Breast epithelium (tissue), 4 donors: ENCODE measurements at regions not wholly inside any gene's neighbourhood (a gene's known extent, or its start where the extent isn't known, plus 50 kb on each side); places are given as distances from the start of the nearest gene placed in this dataset.

ENCODE experiments used
- DNase-seq, 2 donors: peaks; one replicate each; pipeline ENCODE4 v3.0.0-alpha.2; 2019; ENCODE audit warnings: low spot score in 2 of 2
- H3K27ac ChIP-seq, 2 donors: fragments of 200-600 bp; sonication (generic) in 1 of 2; one replicate each; pipeline ENCODE4 v1.5.1; 2016 to 2019; ENCODE audit warnings: mild to moderate bottlenecking in 1 of 2
- H3K27me3 ChIP-seq, 2 donors: fragments of 200-600 bp; sonication (generic) in 1 of 2; one replicate each; pipeline versions ENCODE4 v1.5.1 to v1.6.0; 2017 to 2019; ENCODE audit warnings: control low read depth in 1 of 2, mild to moderate bottlenecking in 1 of 2
- H3K36me3 ChIP-seq: fragments of 200-600 bp; one replicate; pipeline ENCODE4 v1.5.1; 2019
- H3K4me1 ChIP-seq, 2 donors: fragments of 200-600 bp; sonication (generic); one replicate each; pipeline ENCODE4 v1.5.1; 2016 to 2019; ENCODE audit warnings: control low read depth in 1 of 2
- H3K4me3 ChIP-seq, 3 donors: fragments of 200-600 bp; sonication (generic); 1 replicate in 2 of 3; 2 replicates in 1 of 3; pipeline ENCODE4 v1.5.1; 2016 to 2019; ENCODE audit warnings: mild to moderate bottlenecking in 3 of 3, moderate library complexity in 2 of 3
- H3K9me3 ChIP-seq, 2 donors: fragments of 200-600 bp; sonication (generic) in 1 of 2; one replicate each; pipeline ENCODE4 v1.5.1; 2016 to 2019; ENCODE audit warnings: control low read depth in 1 of 2
- POLR2A ChIP-seq: fragments of 450-650 bp; IDR thresholded peaks from one replicate; pipeline ENCODE4 v1.6.1; 2016; ENCODE audit warnings: antibody characterized with exemption, mild to moderate bottlenecking, moderate library complexity
- POLR2AphosphoS5 ChIP-seq, 3 donors: sonication (generic); formaldehyde crosslinking; IDR thresholded peaks; one replicate each; pipeline ENCODE4 v1.6.1; 2017; ENCODE audit warnings: antibody characterized with exemption in 3 of 3
- intact Hi-C: fragments of 100-400 bp; cut with DNase I; formaldehyde crosslinking; loops from one replicate; pipeline ENCODE4 v1.15.1; 2023; ENCODE audit warnings: low total_unique reads
- TF ChIP-seq, protein P1 (sequence below), 3 donors: fragments of 450-650 bp; IDR thresholded peaks; one replicate each; pipeline ENCODE4 v1.5.1; 2016 to 2017; ENCODE audit warnings: antibody characterized with exemption in 3 of 3, mild to moderate bottlenecking in 3 of 3, moderate library complexity in 3 of 3

DNA sequence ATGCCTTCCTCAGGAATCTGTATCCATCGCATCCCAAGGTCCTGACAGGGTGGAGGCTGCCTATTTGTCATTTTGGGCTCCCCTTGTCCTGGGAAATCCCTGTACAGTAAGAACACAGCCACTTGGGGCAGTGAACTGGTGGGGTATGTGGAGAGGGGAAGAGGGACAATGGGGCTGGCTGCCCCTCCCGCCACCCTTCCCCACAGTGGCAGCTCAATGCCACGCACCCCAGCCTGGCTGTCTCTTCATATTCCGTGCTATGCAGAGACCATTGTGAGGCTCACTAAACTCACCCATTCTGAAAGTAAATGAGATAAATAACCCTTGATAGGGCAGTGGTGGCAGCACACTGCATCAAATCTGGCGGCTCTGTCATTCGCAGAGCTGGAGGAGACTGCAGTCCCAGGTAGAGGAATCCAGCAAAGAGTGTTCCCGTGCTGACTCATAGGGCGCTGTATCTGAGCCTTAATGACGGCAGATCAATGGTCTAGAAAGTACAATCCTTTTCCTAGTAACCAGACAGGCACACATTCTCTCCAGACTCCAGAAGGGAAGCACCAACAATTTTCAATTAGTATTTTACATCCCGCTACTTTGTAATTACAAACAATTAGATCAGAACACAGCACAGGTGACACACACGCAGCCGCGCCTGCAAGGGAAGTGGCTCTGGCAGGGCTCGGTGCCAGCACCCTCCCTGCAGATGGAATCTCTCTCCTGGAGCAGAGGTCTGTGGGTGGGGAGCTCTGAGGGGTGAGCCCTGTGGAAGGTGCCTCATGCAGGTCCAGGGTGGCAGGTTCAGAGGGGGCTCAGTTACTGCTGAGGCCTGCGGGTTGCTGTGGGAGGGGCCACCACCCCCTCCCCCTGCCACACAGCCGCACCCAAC, 167.9 kb upstream of the B3GAT1 start:
- no peaks in the 10 kb centered on the region for H3K36me3 ChIP-seq
- intact Hi-C loops: no loop called here
- TF ChIP-seq POLR2AphosphoS5 (IDR thresholded peaks at IDR 0.05): no peak
- no peak for TF ChIP-seq POLR2A
- TF ChIP-seq, protein P1, sequence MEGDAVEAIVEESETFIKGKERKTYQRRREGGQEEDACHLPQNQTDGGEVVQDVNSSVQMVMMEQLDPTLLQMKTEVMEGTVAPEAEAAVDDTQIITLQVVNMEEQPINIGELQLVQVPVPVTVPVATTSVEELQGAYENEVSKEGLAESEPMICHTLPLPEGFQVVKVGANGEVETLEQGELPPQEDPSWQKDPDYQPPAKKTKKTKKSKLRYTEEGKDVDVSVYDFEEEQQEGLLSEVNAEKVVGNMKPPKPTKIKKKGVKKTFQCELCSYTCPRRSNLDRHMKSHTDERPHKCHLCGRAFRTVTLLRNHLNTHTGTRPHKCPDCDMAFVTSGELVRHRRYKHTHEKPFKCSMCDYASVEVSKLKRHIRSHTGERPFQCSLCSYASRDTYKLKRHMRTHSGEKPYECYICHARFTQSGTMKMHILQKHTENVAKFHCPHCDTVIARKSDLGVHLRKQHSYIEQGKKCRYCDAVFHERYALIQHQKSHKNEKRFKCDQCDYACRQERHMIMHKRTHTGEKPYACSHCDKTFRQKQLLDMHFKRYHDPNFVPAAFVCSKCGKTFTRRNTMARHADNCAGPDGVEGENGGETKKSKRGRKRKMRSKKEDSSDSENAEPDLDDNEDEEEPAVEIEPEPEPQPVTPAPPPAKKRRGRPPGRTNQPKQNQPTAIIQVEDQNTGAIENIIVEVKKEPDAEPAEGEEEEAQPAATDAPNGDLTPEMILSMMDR (IDR thresholded peaks at IDR 0.05): no peak
- no peaks in the 10 kb centered on the region for H3K4me1 ChIP-seq
- no peak overlapping the region for H3K27ac ChIP-seq
- peak in 1 of 2 donors; percentile 50 for DNase-seq
- no peaks in the 10 kb centered on the region for H3K9me3 ChIP-seq
- no peak overlapping the region for H3K4me3 ChIP-seq
- peaks cover 0 to 4% of the 10 kb centered on the region in 2 donors for H3K27me3 ChIP-seq

DNA sequence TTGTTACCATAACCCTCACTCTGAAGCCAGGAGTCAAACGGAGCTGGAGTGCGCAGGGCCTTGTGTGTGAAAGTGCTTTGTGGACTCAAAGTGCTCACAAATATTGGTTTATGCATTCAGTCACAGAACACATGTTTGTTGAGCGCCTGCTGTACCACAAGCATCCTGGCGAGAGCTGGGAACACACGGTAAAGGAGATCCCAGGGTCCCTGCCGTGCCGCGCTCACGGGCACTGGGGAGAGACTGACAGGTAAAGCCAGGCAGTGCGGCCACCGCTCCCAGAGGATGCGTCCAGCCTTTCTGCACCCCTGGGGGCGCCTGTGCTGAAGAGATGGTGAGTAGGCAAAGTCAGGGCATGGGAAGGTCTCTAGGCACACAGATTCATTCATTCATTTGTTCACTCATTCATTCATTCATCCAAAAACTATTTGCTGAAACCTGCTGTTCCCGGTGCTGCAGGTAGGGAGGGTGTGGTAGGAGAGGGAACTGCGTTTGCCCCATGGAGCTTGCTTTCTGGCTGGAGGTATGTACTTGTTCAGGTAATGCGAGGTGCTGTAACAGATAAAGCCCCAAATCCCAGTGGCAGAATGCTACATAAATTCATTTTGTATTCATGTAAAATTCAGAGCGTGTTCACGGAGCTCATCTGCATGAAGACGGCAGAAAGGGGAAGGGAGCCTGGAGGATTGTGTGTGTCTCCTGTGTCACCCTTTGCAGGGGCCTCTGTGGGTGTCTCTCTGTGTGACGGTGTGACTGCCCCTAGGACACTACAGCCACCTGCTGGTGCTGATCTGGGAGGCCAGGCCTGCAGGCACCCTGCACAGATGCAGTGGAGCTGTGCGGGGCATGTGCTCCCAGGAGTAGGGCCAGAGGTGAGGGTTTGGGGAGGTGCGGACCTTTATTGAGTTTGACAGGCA, 167.0 kb upstream of the B3GAT1 start:
- Histone ChIP-seq H3K4me3 (no peak overlapping the region), H3K27ac (no peak overlapping the region), H3K4me1 (no peaks in the 10 kb centered on the region), H3K9me3 (no peaks in the 10 kb centered on the region), H3K36me3 (no peaks in the 10 kb centered on the region), H3K27me3 (peaks cover 0 to 4% of the 10 kb centered on the region in 2 donors)
- peak in 1 of 2 donors; percentile 10 for DNase-seq
- TF ChIP-seq POLR2A (no peak), POLR2AphosphoS5 (IDR thresholded peaks at IDR 0.05) (no peak)
- TF ChIP-seq, protein P1 (IDR thresholded peaks at IDR 0.05): no peak
- intact Hi-C loops: no loop called here

DNA sequence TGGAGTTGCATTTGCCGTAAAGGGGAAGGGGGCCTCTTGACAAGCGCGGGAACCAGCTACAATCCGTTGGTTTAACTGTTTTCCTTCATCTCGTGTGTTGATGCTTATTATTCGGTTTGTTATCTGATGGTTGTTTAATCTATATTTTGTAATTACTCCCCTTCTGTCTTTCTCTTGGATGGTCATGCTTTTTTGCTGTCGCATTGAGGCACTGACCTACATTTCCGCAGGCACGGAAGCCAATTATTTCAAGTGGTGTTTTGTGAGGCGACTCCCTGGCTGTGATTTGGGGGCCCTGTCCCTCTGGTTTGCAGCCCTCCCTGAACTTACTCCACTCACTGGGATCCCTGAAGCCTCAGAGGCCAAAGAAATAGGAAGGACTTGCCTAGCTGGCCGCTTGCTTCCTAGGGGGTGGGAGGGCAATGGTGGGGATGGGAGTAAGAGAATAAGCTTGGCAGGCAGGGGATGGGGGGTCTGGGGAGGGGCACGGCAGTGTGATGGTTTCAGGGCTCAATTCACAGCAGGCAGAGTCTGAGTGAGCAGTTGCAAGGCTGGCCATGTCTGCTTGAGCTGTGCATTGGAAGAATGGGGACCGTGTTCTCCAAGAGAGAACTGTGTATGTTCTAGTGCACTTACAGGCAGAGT, 165.8 kb upstream of the B3GAT1 start:
- no peaks in the 10 kb centered on the region for H3K9me3 ChIP-seq
- DNase-seq: peak in 1 of 2 donors; percentile 30

DNA sequence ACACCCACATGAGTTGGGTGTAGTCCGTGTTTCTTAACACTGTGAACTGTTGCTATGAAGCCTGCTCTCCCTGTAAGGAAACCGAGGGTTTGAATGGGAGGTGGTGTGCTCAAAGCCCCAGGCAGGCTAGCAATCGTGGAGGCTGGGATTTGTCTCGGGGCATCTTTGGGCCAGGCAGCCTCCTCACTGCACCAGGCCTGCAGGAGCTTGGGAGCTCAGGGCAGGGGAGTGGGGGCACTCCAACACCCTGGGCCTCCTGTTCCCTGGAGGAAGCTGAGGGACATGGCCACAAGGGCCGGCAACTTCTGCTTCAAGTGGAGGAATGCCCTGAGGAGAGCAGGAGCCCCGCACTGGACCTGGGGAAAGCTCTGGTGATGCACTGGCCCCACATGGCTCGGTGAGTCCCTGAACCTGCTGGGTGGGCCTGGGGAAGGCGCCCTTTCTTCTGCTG, 164.7 kb upstream of the B3GAT1 start:
- H3K9me3 ChIP-seq: no peaks in the 10 kb centered on the region
- intact Hi-C loops: no loop called here
- no peak overlapping the region for H3K4me3 ChIP-seq
- peak in 1 of 2 donors; percentile 33 for DNase-seq
- H3K36me3 ChIP-seq: no peaks in the 10 kb centered on the region
- peaks cover 0 to 4% of the 10 kb centered on the region in 2 donors for H3K27me3 ChIP-seq
- TF ChIP-seq, protein P1 (IDR thresholded peaks at IDR 0.05): no peak
- TF ChIP-seq POLR2AphosphoS5 (IDR thresholded peaks at IDR 0.05) (no peak), POLR2A (no peak)
- no peaks in the 10 kb centered on the region for H3K4me1 ChIP-seq
- no peak overlapping the region for H3K27ac ChIP-seq

More for the DNA sequence above, 165.8 kb upstream of the B3GAT1 start:
- Histone ChIP-seq H3K4me3 (no peak overlapping the region), H3K4me1 (no peaks in the 10 kb centered on the region), H3K27me3 (peaks cover 0 to 4% of the 10 kb centered on the region in 2 donors), H3K27ac (no peak overlapping the region), H3K36me3 (no peaks in the 10 kb centered on the region)
- intact Hi-C loops: no loop called here
- TF ChIP-seq, protein P1 (IDR thresholded peaks at IDR 0.05): no peak
- no peak for TF ChIP-seq POLR2AphosphoS5 (IDR thresholded peaks at IDR 0.05)
- no peak for TF ChIP-seq POLR2A
